DMS114 treated with DMSO at 0.1 percent for 48 hours (cell line): ENCODE measurements at regions not wholly inside any gene's neighbourhood (a gene's known extent, or its start where the extent isn't known, plus 50 kb on each side); places are given as distances from the start of the nearest gene placed in this dataset.

ENCODE experiments used
- DNase-seq: peaks from one replicate; lab custom pipeline; 2025; ENCODE audit not compliant: unreplicated experiment; lab: John Stamatoyannopoulos, UW

DNA sequence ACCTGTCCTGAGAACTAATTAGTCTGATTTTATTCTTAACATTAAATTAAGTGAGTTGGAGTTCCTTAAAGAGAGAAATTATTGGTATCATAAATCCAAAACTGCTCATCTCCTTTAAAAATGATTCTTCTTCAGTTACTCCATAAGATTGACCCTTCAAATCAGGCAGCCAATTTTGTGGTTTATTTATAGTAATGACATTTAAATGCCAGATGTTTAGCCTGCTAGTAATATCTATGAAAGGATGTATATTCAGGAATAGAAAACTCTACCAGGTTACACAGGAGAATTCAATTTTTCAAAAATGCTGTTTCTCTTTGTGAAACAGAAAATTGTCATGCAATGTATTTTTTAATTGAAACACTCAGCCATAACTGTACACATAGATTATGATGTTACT, 457.8 kb upstream of the ROBO2 start:
- no peak for DNase-seq

DNA sequence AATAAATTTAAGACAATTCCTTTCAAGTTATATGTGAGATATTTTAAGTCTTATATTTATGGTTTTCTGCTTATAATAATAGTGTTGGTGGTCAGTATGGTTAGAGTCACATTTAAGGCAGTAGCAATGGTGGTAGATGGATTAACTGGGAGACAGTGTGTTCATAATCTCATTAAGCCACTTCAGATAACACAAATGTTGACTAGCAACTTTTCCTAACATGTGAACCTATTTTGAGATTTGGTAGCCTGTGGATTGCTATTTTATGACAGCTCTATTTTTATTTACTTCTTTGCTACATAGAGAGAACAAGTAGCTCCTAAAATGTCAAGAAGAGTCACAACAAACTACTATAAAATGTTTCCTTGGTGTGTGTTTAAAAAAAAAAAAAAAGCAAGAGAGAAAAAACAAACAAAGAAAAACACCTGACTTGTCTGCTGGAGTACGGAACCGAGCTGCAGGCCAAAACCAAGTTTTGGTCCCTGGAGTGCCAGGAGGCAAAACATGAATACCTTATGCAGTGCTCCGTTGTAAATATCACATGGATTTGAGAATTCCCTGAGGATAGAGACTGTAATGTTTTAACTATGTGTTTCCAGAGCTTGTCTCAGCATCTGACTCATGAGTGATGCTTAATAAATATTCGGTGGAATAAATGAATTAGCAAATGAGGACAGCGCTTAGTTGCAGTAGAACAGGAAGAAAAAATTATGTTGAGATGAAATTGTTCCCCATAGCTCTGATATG, 457.1 kb upstream of the ROBO2 start:
- DNase-seq, result no peak

DNA sequence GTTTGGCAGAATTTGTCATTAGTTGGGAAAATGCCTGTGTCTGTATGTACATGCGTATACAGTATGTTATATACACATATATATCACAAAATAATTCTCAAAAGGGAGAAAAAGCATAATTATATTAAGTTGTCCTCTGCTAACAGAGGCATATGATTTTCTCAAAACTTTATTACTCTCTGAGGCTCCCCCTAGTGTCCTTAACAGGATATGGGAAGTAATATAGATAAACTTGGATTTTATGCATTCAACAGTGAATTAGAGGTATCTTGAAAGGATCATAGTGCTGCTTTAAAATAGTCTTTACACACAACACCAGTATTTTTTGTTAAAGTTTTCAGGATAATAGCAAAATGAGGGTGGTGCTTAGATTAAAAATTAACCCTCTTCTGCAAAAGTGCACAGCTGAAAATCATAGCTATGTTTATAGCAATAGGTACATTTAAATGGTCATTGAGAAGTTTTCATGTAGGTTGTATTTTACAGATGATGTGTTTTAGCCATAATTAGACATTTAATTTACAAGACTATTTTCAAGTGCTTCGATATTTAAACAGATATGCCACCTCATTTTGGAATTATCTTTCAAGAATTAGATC, 454.0 kb upstream of the ROBO2 start:
- peak; percentile 0 for DNase-seq

DNA sequence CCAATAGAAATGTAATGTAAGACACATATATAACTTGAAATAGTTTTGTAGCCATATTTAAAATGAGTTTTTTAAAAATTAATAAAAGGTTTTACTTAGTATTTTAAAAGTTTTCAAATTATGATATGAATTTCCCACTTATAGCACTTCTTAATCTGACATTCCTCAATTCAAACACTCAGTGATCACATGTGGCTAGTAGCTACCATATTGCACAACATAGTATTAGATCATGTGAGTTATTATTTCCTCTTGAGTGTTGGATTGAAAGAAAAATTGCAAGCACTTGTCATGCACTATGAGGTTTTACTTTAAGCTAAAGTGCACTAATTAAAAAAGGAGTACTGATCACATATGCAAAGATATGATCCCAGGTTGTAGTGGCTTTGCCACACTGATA, 453.4 kb upstream of the ROBO2 start:
- no peak for DNase-seq

DNA sequence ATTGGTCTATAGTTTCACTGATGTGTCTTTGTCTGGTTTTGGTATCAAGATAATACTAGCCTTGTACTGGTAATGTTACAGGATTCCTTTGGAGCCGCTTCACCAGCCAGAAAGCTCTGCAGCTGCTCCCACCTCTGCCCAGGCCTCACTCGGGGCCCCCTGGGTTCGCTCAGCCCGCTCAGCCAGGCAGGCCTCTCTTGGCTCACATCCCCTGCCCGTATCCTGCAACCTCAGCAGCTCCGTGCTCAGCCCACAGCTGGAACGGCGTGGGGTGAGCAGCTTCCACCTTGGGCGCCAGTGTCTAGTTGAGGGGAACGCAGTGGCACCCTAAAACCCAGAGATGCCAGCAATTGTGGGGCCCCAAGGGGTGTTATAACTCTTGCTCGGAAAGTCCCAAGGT, 429.7 kb upstream of the ROBO2 start:
- DNase-seq, result no peak

DNA sequence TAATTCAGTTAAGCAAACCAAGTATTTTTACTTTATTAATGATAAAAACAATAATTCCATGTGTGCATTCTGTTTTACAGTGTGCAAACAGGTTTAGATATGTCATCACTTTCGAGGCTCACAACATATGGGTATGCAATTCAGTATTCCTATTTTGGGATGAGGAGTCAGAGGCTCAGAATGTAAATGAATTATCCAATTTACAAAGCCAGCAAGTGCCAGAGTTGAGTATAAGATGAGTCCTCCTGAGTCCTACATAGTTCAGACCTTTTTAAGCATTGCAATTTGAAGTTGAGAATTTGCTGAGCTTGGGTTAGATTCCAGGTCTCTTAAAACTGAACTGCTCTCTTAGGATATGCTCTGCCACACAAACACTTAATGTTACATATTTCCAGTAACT, 424.2 kb upstream of the ROBO2 start:
- no peak for DNase-seq

DNA sequence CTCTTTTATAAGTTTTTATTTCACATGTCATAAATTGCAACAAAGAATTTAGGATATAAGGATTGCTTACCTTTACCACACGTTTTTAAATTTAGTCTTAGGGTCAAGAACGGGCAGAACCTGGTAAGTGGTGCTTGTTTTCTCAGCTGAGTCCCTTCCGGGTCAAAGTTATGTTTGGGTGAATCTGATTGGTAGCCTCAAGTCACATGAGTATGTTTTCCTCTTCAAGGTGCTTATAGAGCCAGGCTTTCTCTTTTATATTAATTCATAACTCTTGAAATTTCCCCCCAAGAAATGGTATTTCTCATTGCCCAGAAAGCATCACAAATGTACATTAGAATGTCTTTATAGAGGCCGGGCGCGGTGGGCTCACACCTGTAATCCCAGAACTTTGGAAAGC, 415.7 kb upstream of the ROBO2 start:
- DNase-seq, result no peak

DNA sequence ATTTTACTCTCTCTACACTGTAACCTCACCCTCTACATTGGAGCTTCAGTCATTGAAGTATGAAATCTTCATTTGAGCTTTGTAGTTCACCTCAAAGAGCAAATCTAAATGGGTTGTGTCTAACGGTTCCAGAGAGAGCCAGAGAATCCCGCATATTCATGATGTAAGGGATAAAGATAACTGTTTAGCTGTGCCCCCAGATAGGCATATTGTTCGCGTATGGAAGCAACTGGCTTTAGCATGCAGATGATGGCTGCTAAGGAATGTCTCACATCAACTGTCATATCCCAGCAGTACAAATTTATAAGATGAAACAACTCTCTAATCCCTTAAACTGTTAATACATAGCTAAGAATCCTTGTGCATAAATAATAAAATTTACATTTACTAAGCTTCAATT, 412.7 kb upstream of the ROBO2 start:
- DNase-seq, result no peak

DNA sequence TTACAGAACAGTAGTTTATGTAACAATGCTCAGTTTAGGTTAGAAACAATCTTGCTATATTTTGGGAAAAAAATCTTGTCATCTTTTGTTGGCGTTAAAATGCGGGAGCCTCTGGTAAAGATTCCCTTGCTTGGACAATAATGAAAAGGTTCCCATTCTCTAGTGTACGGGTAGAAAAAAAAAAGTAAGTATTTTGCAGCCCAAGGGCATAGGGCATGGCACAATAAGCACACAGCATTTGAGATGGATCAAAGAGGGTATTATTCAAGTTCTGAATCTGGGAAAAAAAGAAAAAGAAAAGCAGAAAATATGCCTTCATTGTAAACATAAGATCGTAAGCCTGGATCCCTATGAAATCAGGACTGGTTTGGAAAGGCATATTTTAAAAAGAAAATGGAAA, 408.6 kb upstream of the ROBO2 start:
- DNase-seq, result no peak

DNA sequence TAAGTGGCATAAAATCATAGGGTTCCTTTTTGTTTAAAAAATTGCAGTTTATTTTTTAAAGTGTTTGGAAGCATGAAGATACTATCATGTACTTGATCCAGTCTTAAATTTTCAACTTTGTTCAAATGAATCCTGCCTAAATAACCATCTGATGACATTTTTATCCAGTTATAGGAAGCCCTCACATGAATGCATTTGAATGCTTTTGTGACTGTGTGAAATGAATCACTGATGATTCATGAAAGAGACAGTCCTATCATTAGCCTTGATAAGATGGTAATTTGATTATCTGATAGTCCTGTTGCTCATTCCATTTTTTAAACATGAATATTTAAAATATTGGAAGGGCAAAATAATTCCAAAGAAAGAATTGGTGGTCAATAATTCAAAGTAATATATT, 401.9 kb upstream of the ROBO2 start:
- no peak for DNase-seq

DNA sequence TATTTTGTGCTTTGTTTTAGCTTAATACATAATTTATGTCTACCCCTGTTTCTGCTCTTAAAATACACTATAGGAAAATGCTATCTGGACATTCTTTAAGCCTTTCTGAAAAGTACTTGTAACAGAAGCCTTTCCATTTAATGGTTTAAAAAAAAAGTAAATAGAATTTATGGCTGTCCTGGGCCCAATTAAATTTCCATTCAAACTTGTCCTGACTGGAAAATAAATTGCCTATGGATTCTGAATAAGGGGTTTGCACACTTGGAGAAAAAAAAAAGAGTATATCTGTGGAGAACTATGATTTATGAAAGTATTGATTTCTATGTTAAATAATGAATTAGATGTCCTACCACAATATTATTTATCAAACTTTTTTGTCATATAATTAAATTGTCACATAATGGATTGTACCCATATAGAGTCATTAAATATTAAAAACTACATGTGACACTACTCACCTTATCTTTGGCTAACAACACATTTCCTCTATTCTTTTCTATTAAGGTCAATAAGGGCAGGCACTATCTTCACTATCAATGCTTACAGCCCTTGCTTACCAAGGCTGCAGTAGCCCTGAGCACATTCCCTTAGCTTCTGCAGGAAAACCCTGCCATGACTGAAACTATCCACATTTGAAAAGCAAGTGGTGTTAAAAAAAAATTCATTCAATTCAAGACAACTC, 396.1 kb upstream of the ROBO2 start:
- DNase-seq, result no peak

DNA sequence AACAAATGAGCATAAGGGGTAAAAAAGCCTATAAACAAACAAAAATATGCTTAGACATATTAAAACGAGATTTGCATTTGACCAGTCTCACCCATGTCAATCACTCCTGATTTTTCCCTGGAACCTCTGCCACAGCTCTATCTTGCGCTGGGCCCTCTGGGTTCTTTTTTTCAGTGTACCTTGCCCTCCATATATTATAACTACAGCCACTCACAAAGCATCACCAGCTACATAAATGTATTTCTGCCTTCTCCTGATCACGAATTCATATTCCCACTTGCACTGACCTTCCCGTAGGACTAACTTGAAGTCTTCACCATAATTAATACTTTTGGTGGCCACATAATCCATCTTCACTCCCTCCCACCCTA, 395.6 kb upstream of the ROBO2 start:
- no peak for DNase-seq

DNA sequence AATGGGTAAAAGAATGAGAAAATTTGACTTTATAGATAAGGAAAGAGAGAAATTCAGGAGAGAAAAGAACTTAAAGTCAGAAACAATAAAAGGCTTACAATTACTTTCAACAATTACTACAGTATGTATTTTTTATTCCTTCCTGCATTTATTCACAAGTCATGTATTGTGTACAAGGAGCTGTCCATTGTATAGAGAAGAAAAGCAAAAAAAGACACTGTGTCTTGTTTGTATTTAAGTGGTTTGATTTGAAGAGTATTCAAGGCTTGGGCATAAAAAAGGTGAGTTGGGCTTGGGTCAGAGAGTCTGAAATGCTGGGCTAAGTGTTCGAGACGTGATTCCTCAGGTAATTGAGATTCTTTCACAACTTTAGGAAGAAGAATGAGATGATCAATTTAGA, 394.2 kb upstream of the ROBO2 start:
- DNase-seq, result no peak

DNA sequence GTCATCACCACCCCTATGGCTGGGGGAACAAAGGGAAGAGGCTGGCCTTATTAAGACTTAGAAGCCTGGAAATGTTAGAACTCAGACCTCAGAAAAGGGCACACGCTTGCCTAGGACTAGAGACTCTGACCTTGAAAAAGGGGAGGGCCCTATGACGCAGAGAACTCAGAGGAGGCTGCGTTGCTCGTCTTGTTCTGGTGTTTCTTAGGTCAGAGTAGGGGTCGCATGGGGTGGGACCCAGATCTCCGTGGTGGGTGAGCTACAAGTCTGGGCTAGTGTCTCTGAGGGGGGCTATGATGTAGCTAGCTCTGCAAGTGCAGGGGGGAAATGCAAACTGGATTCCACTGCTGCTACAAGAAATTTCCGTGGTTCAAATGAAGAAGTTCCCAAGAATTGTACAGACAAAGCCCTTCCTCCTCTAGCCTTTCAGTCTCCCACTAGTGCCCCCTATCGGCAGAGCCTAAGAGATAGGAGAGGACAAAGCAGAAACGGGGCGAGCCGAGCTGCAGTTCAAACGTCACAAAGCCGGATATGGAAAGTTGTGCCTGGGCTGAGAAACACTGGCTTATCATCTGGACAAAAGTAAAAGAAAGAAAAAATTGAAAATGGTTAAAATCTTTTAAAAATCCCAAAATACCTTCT, 392.9 kb upstream of the ROBO2 start:
- DNase-seq, result no peak

DNA sequence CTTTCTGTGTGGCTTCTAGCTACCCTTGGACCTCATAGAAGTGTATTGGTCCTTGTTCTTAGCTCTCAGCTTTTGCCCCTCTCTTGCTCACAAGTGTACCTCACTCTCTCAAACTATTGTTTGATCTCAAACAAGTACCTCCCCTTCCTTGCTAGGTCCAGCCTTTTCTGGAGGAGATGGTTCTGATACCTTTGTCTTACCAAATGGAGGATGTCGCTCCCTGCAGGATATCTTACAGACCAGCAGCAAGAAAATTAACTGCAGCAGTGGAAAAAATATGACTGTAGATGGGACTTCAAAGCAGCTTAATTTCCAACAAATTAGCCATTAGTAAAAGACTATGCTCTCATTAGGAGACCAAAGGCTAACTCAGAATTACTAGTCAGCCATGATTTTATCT, 388.1 kb upstream of the ROBO2 start:
- no peak for DNase-seq

DNA sequence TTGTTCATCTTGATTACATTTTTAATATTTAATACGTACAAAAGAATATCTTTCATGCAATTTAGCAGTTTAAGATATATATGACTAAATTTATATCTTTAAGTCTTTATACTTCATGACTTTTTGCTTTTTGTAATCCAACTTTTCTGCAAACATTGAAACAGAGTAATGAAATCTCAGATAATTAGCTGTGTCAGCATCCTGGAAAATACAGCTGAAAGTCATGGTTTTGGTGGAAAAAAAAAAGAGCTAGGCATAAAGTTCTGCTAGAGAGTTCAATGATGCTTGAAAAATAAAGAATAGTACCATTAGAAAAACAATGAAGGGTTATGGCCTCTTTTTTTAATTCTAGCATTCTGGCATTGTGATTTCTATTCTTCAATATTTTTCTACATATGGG, 387.4 kb upstream of the ROBO2 start:
- DNase-seq, result no peak

DNA sequence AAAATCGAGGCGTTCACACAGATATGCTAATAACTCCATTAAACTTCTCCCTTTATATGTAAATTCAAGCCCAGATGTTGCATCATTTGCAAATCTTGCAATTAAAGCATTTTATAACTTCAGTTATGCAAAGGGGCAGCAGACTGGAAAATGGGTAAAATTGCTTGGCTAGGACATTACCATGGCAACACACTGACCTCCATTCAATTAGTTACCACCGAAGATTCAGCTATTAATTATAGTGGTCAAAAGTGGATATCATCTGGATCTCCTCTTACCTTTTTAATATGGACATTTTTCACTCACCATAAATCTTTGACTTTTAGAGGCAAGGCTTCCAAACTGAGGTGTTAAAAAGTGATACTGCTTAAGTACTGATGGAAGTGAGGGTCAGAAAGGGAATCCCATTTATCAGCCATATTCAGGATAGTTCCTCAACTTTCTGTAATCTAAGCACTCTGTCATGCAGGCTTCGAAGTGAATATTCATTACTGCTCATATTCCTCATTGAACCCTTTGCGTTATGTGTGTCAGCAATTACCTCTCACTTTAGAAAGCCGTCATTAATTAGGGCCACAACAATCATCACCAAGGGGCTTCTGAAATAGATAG, 386.2 kb upstream of the ROBO2 start:
- DNase-seq, result no peak

DNA sequence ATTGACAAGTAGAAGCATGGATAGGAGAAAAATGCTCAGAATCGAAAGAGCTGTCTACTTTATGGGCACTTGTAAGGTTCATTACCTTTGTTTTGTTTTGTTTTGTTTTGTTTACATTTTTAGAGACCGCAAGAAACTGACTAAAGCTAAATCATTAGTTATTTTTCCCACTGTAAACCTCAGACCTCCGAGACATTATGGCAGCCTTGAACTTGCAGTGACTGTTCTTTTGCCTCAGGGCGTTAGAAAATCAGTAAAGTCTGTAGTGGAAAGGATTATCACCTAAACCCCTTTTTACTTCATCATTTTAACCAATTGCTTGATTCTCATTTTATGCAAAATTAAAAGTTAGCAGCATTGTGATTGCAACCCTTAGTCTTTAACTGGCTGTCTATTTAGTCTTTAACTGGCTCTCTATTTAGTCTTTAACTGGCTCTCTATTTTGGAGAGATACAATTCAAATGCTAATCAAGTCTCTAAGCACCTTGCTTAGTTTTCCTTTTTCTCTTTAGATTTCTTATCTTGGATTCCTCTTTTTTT, 383.3 kb upstream of the ROBO2 start:
- no peak for DNase-seq

DNA sequence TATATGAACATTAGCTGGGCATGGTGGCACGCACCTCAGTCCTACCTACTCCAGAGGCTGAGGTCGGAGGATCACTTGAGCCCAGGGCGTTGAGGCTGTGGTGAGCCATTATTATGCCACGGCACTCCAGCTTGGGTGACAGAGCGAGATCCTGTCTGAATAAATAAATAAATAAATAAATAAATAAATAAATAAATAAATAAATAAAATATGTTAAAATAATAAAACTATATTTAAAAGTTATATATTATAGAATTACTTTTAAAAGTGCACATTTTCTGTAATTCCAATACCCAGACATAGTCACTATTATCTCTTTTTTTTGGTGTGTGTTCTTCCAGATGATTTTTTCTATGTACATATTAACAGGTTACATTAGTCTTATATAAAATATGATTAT, 382.0 kb upstream of the ROBO2 start:
- DNase-seq, result no peak

DNA sequence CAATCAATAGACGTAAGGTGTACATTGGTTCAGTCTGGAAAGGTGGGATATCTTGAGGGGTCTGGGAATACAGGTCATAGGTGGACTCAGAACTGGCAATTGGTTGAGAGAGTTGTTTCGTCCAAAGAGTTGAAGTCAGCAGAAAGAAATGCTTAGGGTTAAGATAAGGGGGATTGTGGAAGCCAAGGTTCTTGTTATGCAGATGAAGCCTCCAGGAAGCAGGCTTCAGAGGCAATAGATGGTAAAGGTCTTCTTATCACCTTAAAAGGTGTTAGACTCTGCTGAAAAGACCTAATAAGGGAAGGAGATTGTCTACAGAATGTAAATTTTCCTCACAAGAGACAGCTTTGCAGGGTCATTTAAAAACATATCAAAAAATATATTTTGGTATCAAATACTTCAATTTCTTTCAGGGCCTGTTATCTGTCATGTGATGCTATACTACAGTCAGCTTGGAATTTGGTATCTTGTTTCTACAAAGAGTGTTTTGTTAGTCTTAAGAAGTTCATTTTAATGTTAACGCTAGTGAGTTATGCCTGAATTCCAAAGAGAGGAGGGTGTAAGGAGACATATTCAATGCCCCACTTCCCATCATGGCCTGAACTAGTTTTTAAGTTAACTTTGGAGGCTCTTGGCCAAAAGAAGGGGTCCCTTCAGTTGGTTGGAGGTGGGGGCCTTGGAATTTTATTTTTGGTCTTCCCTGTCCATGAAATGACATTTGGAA, 378.2 kb upstream of the ROBO2 start:
- no peak for DNase-seq

DNA sequence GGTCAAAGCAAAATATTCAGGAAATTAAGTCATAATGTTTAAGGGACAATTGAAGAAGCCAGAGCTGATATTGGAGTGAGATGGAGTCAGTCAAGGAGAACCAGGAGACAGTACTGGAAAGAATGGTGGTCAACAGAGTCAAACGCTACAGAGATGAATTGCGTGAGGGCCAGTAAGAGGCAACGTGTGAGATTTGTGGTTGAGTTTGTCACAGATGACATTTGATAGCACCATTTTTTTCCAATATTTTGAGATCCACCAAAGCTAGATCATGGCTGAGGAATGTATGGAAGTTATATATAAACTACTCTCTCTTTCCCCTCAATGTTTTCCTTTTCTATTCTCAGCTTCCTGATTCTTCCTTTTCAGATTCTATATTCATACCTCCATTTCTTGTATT, 375.1 kb upstream of the ROBO2 start:
- no peak for DNase-seq
